ENCODE measurements at regions not wholly inside any gene's neighbourhood (a gene's known extent, or its start where the extent isn't known, plus 50 kb on each side); places are given as distances from the start of the nearest gene placed in this dataset.

DNA sequence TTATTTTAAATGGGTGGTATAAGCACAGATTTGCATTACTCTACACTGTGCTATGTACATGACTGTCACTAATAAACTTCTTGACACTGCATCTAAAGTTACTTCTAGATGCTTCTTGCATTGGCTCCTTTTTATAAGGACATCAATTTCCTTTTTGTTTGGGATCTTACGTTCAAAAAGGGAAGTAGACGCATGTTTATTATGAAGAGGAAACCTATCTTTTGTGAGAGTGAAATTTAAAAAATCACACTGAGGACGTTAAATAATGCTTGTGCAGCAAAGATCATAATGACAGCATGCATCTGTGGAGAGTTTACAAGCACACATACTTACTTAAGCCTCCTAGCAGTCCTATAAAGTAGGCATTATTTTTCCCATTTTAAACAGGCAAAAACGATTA, 479.5 kb downstream of the CD83 start:
- Histone ChIP-seq H3T11ph (ENCODE audit: low read length) (no peak overlapping the region), H2AK5ac (ENCODE audit: insufficient read length, low read length) (no peak overlapping the region), H3K18ac (ENCODE audit: insufficient read length, low read depth, low read length) (no peak overlapping the region), H3K23ac (ENCODE audit: insufficient read length, low read depth, low read length) (no peak overlapping the region), H2AFZ (ENCODE audit: low read length) (no peak overlapping the region), H2BK15ac (ENCODE audit: low read depth, low read length) (no peak overlapping the region), H3K27ac (ENCODE audit: insufficient read length, low read depth, low read length) (no peak overlapping the region), H2BK5ac (ENCODE audit: insufficient read length, low read length) (no peak overlapping the region), H2BK120ac (ENCODE audit: low read depth, low read length, poor library complexity, severe bottlenecking) (no peak overlapping the region), H2BK20ac (ENCODE audit: low read depth, low read length, poor library complexity, severe bottlenecking) (no peak overlapping the region), H4K5ac (ENCODE audit: insufficient read length, low read depth, low read length) (no peak overlapping the region), H4K8ac (replicated peaks; ENCODE audit: insufficient read length, low read depth, low read length) (no peak overlapping the region), H4K91ac (ENCODE audit: insufficient read length, low read depth, low read length) (no peak overlapping the region), H3K4me2 (ENCODE audit: insufficient read depth, insufficient read length, low read length) (no peak overlapping the region), H3K79me2 (ENCODE audit: insufficient read depth, low read length) (no peaks in the 10 kb centered on the region), H3K14ac (ENCODE audit: insufficient read depth, low read length) (no peak overlapping the region), H4K20me1 (ENCODE audit: control insufficient read depth, insufficient read depth, insufficient read length) (no peaks in the 10 kb centered on the region), H3K56ac (ENCODE audit: insufficient read length, low read depth, low read length) (no peak overlapping the region), H3K27me3 (ENCODE audit: insufficient read depth, low read length) (no peaks in the 10 kb centered on the region), H3K9me3 (ENCODE audit: control insufficient read depth, low read depth, low read length) (no peaks in the 10 kb centered on the region), H3K4me1 (ENCODE audit: insufficient read depth, low read length) (peaks cover 12% of the 10 kb centered on the region), H3K4ac (ENCODE audit: low read depth, low read length) (no peak overlapping the region), H3K9ac (ENCODE audit: extremely low read depth, insufficient read length, low read length) (no peak overlapping the region), H2BK12ac (ENCODE audit: insufficient read length, low read depth, low read length) (no peak overlapping the region), H3K79me1 (ENCODE audit: insufficient read depth, low read depth, low read length, poor library complexity, severe bottlenecking) (no peaks in the 10 kb centered on the region), H3K23me2 (ENCODE audit: insufficient read length, low read depth, low read length, poor library complexity, severe bottlenecking) (no peaks in the 10 kb centered on the region)
- Mint-ChIP-seq H3K36me3 (ENCODE audit: insufficient read depth in 1 of 3, low read depth in 3 of 3) (peaks cover 0 to 9% (median 2%) of the 10 kb centered on the region in 3 experiments; a peak in 2 of 7 replicates), H3K4me3 (no peak overlapping the region), H3K27me3 (ENCODE audit: low read depth) (no peaks in the 10 kb centered on the region), H3K27ac (no peak overlapping the region; a peak in 1 of 7 replicates), H3K9me3 (no peaks in the 10 kb centered on the region), H3K4me1 (peaks cover 44 to 51% of the 10 kb centered on the region in 2 experiments)
- no peak for DNase-seq
- TF ChIP-seq, protein P1, sequence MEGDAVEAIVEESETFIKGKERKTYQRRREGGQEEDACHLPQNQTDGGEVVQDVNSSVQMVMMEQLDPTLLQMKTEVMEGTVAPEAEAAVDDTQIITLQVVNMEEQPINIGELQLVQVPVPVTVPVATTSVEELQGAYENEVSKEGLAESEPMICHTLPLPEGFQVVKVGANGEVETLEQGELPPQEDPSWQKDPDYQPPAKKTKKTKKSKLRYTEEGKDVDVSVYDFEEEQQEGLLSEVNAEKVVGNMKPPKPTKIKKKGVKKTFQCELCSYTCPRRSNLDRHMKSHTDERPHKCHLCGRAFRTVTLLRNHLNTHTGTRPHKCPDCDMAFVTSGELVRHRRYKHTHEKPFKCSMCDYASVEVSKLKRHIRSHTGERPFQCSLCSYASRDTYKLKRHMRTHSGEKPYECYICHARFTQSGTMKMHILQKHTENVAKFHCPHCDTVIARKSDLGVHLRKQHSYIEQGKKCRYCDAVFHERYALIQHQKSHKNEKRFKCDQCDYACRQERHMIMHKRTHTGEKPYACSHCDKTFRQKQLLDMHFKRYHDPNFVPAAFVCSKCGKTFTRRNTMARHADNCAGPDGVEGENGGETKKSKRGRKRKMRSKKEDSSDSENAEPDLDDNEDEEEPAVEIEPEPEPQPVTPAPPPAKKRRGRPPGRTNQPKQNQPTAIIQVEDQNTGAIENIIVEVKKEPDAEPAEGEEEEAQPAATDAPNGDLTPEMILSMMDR (conservative IDR thresholded peaks at IDR 0.05), result no peak
- no CpG with 5 or more reads among the region's 4 CpGs for WGBS (ENCODE audit: extremely low coverage, insufficient read length, low lambda C conversion rate)
